Vagina (tissue), 2 donors: ENCODE measurements at regions not wholly inside any gene's neighbourhood (a gene's known extent, or its start where the extent isn't known, plus 50 kb on each side); places are given as distances from the start of the nearest gene placed in this dataset.

Source experiments
- CTCF ChIP-seq, 3 experiments: fragments of 450-650 bp in 2 of 3; fragments of 200-600 bp in 1 of 3; sonication (generic) in 1 of 3; IDR thresholded peaks; one replicate each; pipeline ENCODE4 v1.5.1; 2017 to 2019; ENCODE audit warnings: antibody characterized with exemption in 3 of 3, mild to moderate bottlenecking in 2 of 3, moderate library complexity in 2 of 3
- POLR2A ChIP-seq, 2 donors: fragments of 450-650 bp; IDR thresholded peaks; one replicate each; pipeline ENCODE4 v1.6.1; 2017; ENCODE audit warnings: antibody characterized with exemption in 2 of 2, mild to moderate bottlenecking in 2 of 2, moderate library complexity in 2 of 2
- POLR2AphosphoS5 ChIP-seq, 2 donors: sonication (generic); formaldehyde crosslinking; IDR thresholded peaks; one replicate each; pipeline ENCODE4 v1.9.0; 2017; ENCODE audit warnings: antibody characterized with exemption in 2 of 2, mild to moderate bottlenecking in 2 of 2, low read depth in 1 of 2; ENCODE audit not compliant: insufficient read depth in 1 of 2

DNA sequence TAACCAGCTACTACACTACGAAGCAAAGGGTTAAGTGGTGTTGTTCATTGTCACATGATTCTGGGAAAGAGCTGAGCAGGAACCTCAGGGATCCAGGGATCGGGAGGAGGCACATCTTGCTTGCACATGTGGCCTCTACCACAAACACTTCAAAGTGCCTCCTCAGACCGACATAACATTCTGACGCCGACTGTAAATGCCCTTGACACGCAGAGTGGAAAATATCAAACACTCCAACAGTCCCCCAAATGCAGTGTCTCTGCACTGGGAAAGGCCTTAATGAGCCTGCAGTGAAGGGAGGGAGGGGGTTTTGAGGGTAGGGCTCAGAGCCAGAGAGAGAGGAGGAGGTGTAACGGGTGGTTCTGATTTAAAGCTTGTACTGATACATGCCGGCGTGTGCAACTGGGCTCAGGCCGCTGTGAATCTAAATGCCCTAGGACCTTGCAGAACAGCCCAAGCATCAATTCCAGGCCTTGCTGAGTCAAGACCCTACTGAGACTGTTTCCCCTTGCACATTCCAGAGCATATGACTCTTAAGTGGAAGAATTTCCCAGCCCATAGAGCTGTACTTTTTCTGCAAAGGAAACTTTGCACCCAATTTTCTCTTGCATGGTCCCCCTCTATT lies 163.7 kb downstream of the NTMT2 start:
- TF ChIP-seq CTCF (IDR thresholded peaks at IDR 0.05) (no peak), POLR2A (IDR thresholded peaks at IDR 0.05) (no peak), POLR2AphosphoS5 (IDR thresholded peaks at IDR 0.05; ENCODE audit: insufficient read depth in 1 of 2, low read depth in 1 of 2) (no peak)
